GM21825 (cell line): ENCODE measurements at regions not wholly inside any gene's neighbourhood (a gene's known extent, or its start where the extent isn't known, plus 50 kb on each side); places are given as distances from the start of the nearest gene placed in this dataset.
"Not testable (repeated sequence)": the region's sequence is repeated elsewhere in the genome, so short reads cannot be mapped to it uniquely, and the experiment has no call there.

Source experiments
- ATAC-seq: cut with Tn5 transposase; IDR thresholded peaks from one replicate; pipeline ENCODE4 v1.9.1; 2021; ENCODE audit warnings: mild to moderate bottlenecking, moderate library complexity; ENCODE audit not compliant: unreplicated experiment

GRCh38 chr5:50588471-50588870 lies 78.0 kb upstream of the PARP8 start:
- not testable (repeated sequence) for ATAC-seq

- ATAC-seq = not testable (repeated sequence)
These were observed 75.8 kb upstream of the PARP8 start for GRCh38 chr5:50590444-50591189.

GRCh38 chr5:50591338-50591737 lies 75.1 kb upstream of the PARP8 start:
- not testable (repeated sequence) for ATAC-seq

- no peak for ATAC-seq
These were observed 72.8 kb upstream of the PARP8 start for GRCh38 chr5:50593681-50594080.

- no peak for ATAC-seq
These were observed 71.2 kb upstream of the PARP8 start for GRCh38 chr5:50595199-50595598.

- ATAC-seq = not testable (repeated sequence)
These were observed 64.9 kb upstream of the PARP8 start for GRCh38 chr5:50601576-50601975.

- ATAC-seq = no peak
These were observed 60.3 kb upstream of the PARP8 start for GRCh38 chr5:50606179-50606578.

- not testable (repeated sequence) for ATAC-seq
These were observed 59.0 kb upstream of the PARP8 start for GRCh38 chr5:50607456-50607855.

GRCh38 chr5:50607953-50608705 lies 58.3 kb upstream of the PARP8 start:
- not testable (repeated sequence) for ATAC-seq

GRCh38 chr5:50613057-50613456 lies 53.4 kb upstream of the PARP8 start:
- ATAC-seq = not testable (repeated sequence)
